CD8-positive, alpha-beta memory T cell (primary cell): ENCODE measurements at regions not wholly inside any gene's neighbourhood (a gene's known extent, or its start where the extent isn't known, plus 50 kb on each side); places are given as distances from the start of the nearest gene placed in this dataset.

Experiments
- CTCF ChIA-PET: fragments of 350-600 bp; sonication (Branson Sonifier 250); formaldehyde crosslinking; loops from one replicate; lab custom pipeline; 2021; ENCODE audit warnings: antibody characterized with exemption; lab: Charles Lee
- POLR2A ChIA-PET: fragments of 350-600 bp; sonication (Branson Sonifier 250); formaldehyde crosslinking; loops from one replicate; lab custom pipeline; 2021; ENCODE audit warnings: antibody characterized with exemption; lab: Charles Lee
- DNase-seq, 5 donors: peaks; one replicate each; pipeline versions ENCODE4 v3.0.0 to v3.0.0-alpha.2; 2020 to 2022; ENCODE audit warnings: mixed read lengths in 1 of 5
- H3K27ac ChIP-seq: one replicate; pipeline ENCODE4 v1.7.0; 2013; ENCODE audit warnings: low read depth, mild to moderate bottlenecking, low read length, moderate library complexity
- H3K27me3 ChIP-seq: 2 replicates; pipeline ENCODE4 v1.7.0; 2013; ENCODE audit warnings: low read length, mild to moderate bottlenecking; ENCODE audit not compliant: insufficient read depth, poor library complexity, severe bottlenecking
- H3K36me3 ChIP-seq: 2 replicates; pipeline ENCODE4 v1.7.0; 2013; ENCODE audit warnings: mild to moderate bottlenecking, low read length, moderate library complexity; ENCODE audit not compliant: insufficient read depth
- H3K4me1 ChIP-seq: 2 replicates; pipeline ENCODE4 v1.7.0; 2013; ENCODE audit warnings: mild to moderate bottlenecking, low read length, moderate library complexity; ENCODE audit not compliant: insufficient read depth
- H3K4me3 ChIP-seq: 2 replicates; pipeline ENCODE4 v1.7.0; 2013; ENCODE audit warnings: mild to moderate bottlenecking, low read length
- H3K9me3 ChIP-seq: 2 replicates; pipeline ENCODE4 v1.7.0; 2013; ENCODE audit warnings: mild to moderate bottlenecking, low read length
- H3K27ac Mint-ChIP-seq, 8 donors: one replicate each; pipeline ENCODE4 v1.8.0; 2020 to 2021; ENCODE audit warnings: mixed read lengths in 8 of 8, mild to moderate bottlenecking in 6 of 8, inconsistent platforms in 3 of 8, moderate library complexity in 3 of 8
- H3K27me3 Mint-ChIP-seq, 2 donors: one replicate each; pipeline ENCODE4 v1.8.0; 2020 to 2021; ENCODE audit warnings: mixed read lengths in 2 of 2, mild to moderate bottlenecking in 1 of 2, moderate library complexity in 1 of 2
- H3K36me3 Mint-ChIP-seq, 3 donors: one replicate each; pipeline ENCODE4 v1.8.0; 2020 to 2021; ENCODE audit warnings: mixed read lengths in 3 of 3, inconsistent platforms in 1 of 3, mild to moderate bottlenecking in 1 of 3
- H3K4me1 Mint-ChIP-seq, 3 donors: one replicate each; pipeline ENCODE4 v1.8.0; 2020 to 2021; ENCODE audit warnings: mixed read lengths in 3 of 3, inconsistent platforms in 1 of 3, mild to moderate bottlenecking in 1 of 3
- H3K4me3 Mint-ChIP-seq, 7 donors: one replicate each; pipeline ENCODE4 v1.8.0; 2020 to 2021; ENCODE audit warnings: mixed read lengths in 7 of 7, mild to moderate bottlenecking in 6 of 7, moderate library complexity in 4 of 7, inconsistent platforms in 2 of 7
- H3K9me3 Mint-ChIP-seq, 5 donors: one replicate each; pipeline ENCODE4 v1.8.0; 2020 to 2022; ENCODE audit warnings: mixed read lengths in 5 of 5, mild to moderate bottlenecking in 3 of 5, moderate library complexity in 2 of 5, inconsistent platforms in 1 of 5

- Mint-ChIP-seq H3K27me3 (no peaks in the 10 kb centered on the region), H3K36me3 (no peaks in the 10 kb centered on the region), H3K4me3 (no peak overlapping the region), H3K27ac (no peak overlapping the region), H3K9me3 (peaks cover 10 to 32% (median 21%) of the 10 kb centered on the region in 5 donors), H3K4me1 (no peaks in the 10 kb centered on the region)
- H3K36me3 ChIP-seq, result no peaks in the 10 kb centered on the region
- no peaks in the 10 kb centered on the region for H3K9me3 ChIP-seq
- ChIA-PET POLR2A (no interaction called here), CTCF (interaction anchor here (0.9 kb wide), 1 partner anchor 30 kb away, joined by 3 read pairs; no protein-coding TSS in a partner anchor)
- DNase-seq, result no peak
- H3K27me3 ChIP-seq, result no peaks in the 10 kb centered on the region
- H3K4me1 ChIP-seq, result no peaks in the 10 kb centered on the region
- no peak overlapping the region for H3K4me3 ChIP-seq
- H3K27ac ChIP-seq, result no peak overlapping the region
Observed at GRCh38 chr1:73333847-73334503, 864.0 kb downstream of the LRRIQ3 start.

GRCh38 chr1:73331726-73332125, 866.2 kb downstream of the LRRIQ3 start:
- H3K4me1 Mint-ChIP-seq, result no peaks in the 10 kb centered on the region
- Histone ChIP-seq H3K36me3 (no peaks in the 10 kb centered on the region), H3K4me1 (no peaks in the 10 kb centered on the region), H3K4me3 (no peak overlapping the region), H3K27ac (no peak overlapping the region), H3K9me3 (peaks cover under 1% of the 10 kb centered on the region), H3K27me3 (no peaks in the 10 kb centered on the region)
- H3K9me3 Mint-ChIP-seq, result peaks cover 14 to 38% (median 30%) of the 10 kb centered on the region in 5 donors
- no peak for DNase-seq
- POLR2A ChIA-PET, result no interaction called here
- no peaks in the 10 kb centered on the region for H3K36me3 Mint-ChIP-seq
- H3K4me3 Mint-ChIP-seq, result no peak overlapping the region
- no peak overlapping the region for H3K27ac Mint-ChIP-seq
- H3K27me3 Mint-ChIP-seq, result no peaks in the 10 kb centered on the region
- CTCF ChIA-PET, result no interaction called here

GRCh38 chr1:73327998-73328397, 870.0 kb downstream of the LRRIQ3 start:
- no peak overlapping the region for H3K4me3 Mint-ChIP-seq
- DNase-seq, result no peak
- no peak overlapping the region for H3K4me3 ChIP-seq
- peak overlapping the region in 1 of 8 donors; percentile 4 for H3K27ac Mint-ChIP-seq
- H3K36me3 ChIP-seq, result no peaks in the 10 kb centered on the region
- no peaks in the 10 kb centered on the region for H3K27me3 ChIP-seq
- CTCF ChIA-PET, result no interaction called here
- H3K9me3 ChIP-seq, result peaks cover 5% of the 10 kb centered on the region
- no peak overlapping the region for H3K27ac ChIP-seq
- H3K27me3 Mint-ChIP-seq, result no peaks in the 10 kb centered on the region
- POLR2A ChIA-PET, result no interaction called here
- no peaks in the 10 kb centered on the region for H3K36me3 Mint-ChIP-seq
- H3K4me1 ChIP-seq, result no peaks in the 10 kb centered on the region
- no peaks in the 10 kb centered on the region for H3K4me1 Mint-ChIP-seq
- peaks cover 12 to 54% (median 35%) of the 10 kb centered on the region in 5 donors for H3K9me3 Mint-ChIP-seq

GRCh38 chr1:73327180-73327793, 870.7 kb downstream of the LRRIQ3 start:
- no peaks in the 10 kb centered on the region for H3K36me3 ChIP-seq
- no peak overlapping the region for H3K4me3 ChIP-seq
- no peaks in the 10 kb centered on the region for H3K4me1 ChIP-seq
- Mint-ChIP-seq H3K4me3 (no peak overlapping the region), H3K27ac (no peak overlapping the region), H3K9me3 (peaks cover 9 to 54% (median 36%) of the 10 kb centered on the region in 5 donors), H3K4me1 (no peaks in the 10 kb centered on the region), H3K27me3 (no peaks in the 10 kb centered on the region), H3K36me3 (no peaks in the 10 kb centered on the region)
- H3K27me3 ChIP-seq, result no peaks in the 10 kb centered on the region
- no peak for DNase-seq
- H3K27ac ChIP-seq, result no peak overlapping the region
- ChIA-PET POLR2A (no interaction called here), CTCF (no interaction called here)
- H3K9me3 ChIP-seq, result peaks cover 5% of the 10 kb centered on the region

- POLR2A ChIA-PET, result interaction anchor here (0.5 kb wide), 1 partner anchor 96 kb away, joined by 4 read pairs; no protein-coding TSS in a partner anchor
- no peaks in the 10 kb centered on the region for H3K36me3 ChIP-seq
- Mint-ChIP-seq H3K27ac (no peak overlapping the region), H3K4me1 (no peaks in the 10 kb centered on the region), H3K36me3 (no peaks in the 10 kb centered on the region), H3K9me3 (peaks cover 7 to 48% (median 29%) of the 10 kb centered on the region in 5 donors), H3K27me3 (no peaks in the 10 kb centered on the region), H3K4me3 (no peak overlapping the region)
- H3K27me3 ChIP-seq, result no peaks in the 10 kb centered on the region
- no peak overlapping the region for H3K27ac ChIP-seq
- H3K4me1 ChIP-seq, result no peaks in the 10 kb centered on the region
- CTCF ChIA-PET, result no interaction called here
- no peak overlapping the region for H3K4me3 ChIP-seq
- no peak for DNase-seq
- H3K9me3 ChIP-seq, result peaks cover 5% of the 10 kb centered on the region
Observed at GRCh38 chr1:73326663-73327062, 871.3 kb downstream of the LRRIQ3 start.

- no peak overlapping the region for H3K27ac Mint-ChIP-seq
- POLR2A ChIA-PET, result no interaction called here
- Histone ChIP-seq H3K4me1 (no peaks in the 10 kb centered on the region), H3K9me3 (no peaks in the 10 kb centered on the region), H3K27me3 (no peaks in the 10 kb centered on the region), H3K27ac (no peak overlapping the region), H3K36me3 (no peaks in the 10 kb centered on the region), H3K4me3 (no peak overlapping the region)
- no peak for DNase-seq
- H3K36me3 Mint-ChIP-seq, result no peaks in the 10 kb centered on the region
- CTCF ChIA-PET, result no interaction called here
- no peak overlapping the region for H3K4me3 Mint-ChIP-seq
- no peaks in the 10 kb centered on the region for H3K27me3 Mint-ChIP-seq
- H3K9me3 Mint-ChIP-seq, result peaks cover 1 to 17% (median 6%) of the 10 kb centered on the region in 5 donors
- H3K4me1 Mint-ChIP-seq, result no peaks in the 10 kb centered on the region
Observed at GRCh38 chr1:73310797-73311381, 887.1 kb downstream of the LRRIQ3 start.

- Mint-ChIP-seq H3K27ac (no peak overlapping the region), H3K27me3 (no peaks in the 10 kb centered on the region), H3K9me3 (peaks cover 4 to 23% (median 9%) of the 10 kb centered on the region in 5 donors), H3K4me3 (no peak overlapping the region), H3K36me3 (no peaks in the 10 kb centered on the region), H3K4me1 (no peaks in the 10 kb centered on the region)
- ChIA-PET CTCF (no interaction called here), POLR2A (no interaction called here)
- Histone ChIP-seq H3K36me3 (no peaks in the 10 kb centered on the region), H3K4me1 (no peaks in the 10 kb centered on the region), H3K27ac (no peak overlapping the region), H3K4me3 (no peak overlapping the region), H3K9me3 (no peaks in the 10 kb centered on the region), H3K27me3 (no peaks in the 10 kb centered on the region)
- DNase-seq, result no peak
Observed at GRCh38 chr1:73306899-73307555, 890.9 kb downstream of the LRRIQ3 start.

GRCh38 chr1:73273886-73274285, 924.1 kb downstream of the LRRIQ3 start:
- H3K27ac ChIP-seq, result no peak overlapping the region
- ChIA-PET CTCF (no interaction called here), POLR2A (no interaction called here)
- H3K27me3 ChIP-seq, result no peaks in the 10 kb centered on the region
- no peak overlapping the region for H3K4me3 Mint-ChIP-seq
- no peaks in the 10 kb centered on the region for H3K36me3 Mint-ChIP-seq
- H3K36me3 ChIP-seq, result no peaks in the 10 kb centered on the region
- H3K27ac Mint-ChIP-seq, result no peak overlapping the region
- peaks cover 3 to 28% (median 13%) of the 10 kb centered on the region in 5 donors for H3K9me3 Mint-ChIP-seq
- H3K27me3 Mint-ChIP-seq, result no peaks in the 10 kb centered on the region
- peaks cover 3% of the 10 kb centered on the region for H3K9me3 ChIP-seq
- H3K4me1 ChIP-seq, result no peaks in the 10 kb centered on the region
- no peak overlapping the region for H3K4me3 ChIP-seq
- no peak for DNase-seq
- no peaks in the 10 kb centered on the region for H3K4me1 Mint-ChIP-seq
